B cell (primary cell): ENCODE measurements at regions not wholly inside any gene's neighbourhood (a gene's known extent, or its start where the extent isn't known, plus 50 kb on each side); places are given as distances from the start of the nearest gene placed in this dataset.

Source experiments
- ATAC-seq: fragments of 200-7000 bp; cut with Tn5 transposase; one replicate; pipeline ENCODE4 v1.10.0; 2021; ENCODE audit warnings: low read depth, mild to moderate bottlenecking, moderate number of reproducible peaks, moderate library complexity
- CTCF ChIA-PET: fragments of 350-600 bp; sonication (Branson Sonifier 250); formaldehyde crosslinking; loops from one replicate; lab custom pipeline; 2021; ENCODE audit warnings: antibody characterized with exemption, inconsistent platforms; lab: Charles Lee
- POLR2A ChIA-PET: fragments of 350-600 bp; sonication (Branson Sonifier 250); formaldehyde crosslinking; loops from one replicate; lab custom pipeline; 2021; ENCODE audit warnings: antibody characterized with exemption; lab: Charles Lee
- DNase-seq: peaks from one replicate; pipeline ENCODE4 v3.0.0; 2013
- H2AFZ ChIP-seq: 2 replicates; pipeline ENCODE4 v1.6.1; 2012; ENCODE audit warnings: mild to moderate bottlenecking, low read depth, low read length; ENCODE audit not compliant: insufficient read depth, poor library complexity, severe bottlenecking
- H3K27ac ChIP-seq, 2 donors: 1 replicate in 1 of 2; 2 replicates in 1 of 2; pipeline ENCODE4 v1.5.1; 2012 to 2013; ENCODE audit warnings: low read length in 2 of 2, mild to moderate bottlenecking in 2 of 2, moderate library complexity in 1 of 2
- H3K27me3 ChIP-seq, 4 experiments: fragments of 200-600 bp in 1 of 4; sonication (generic) in 1 of 4; replicated peaks in 1 of 4; 1 replicate in 2 of 4; 2 replicates in 2 of 4; pipeline versions ENCODE4 v1.6.1 to v1.7.0; 2013 to 2016; ENCODE audit warnings: low read length in 3 of 4, mild to moderate bottlenecking in 2 of 4, mixed read lengths in 1 of 4, moderate library complexity in 1 of 4; ENCODE audit not compliant: insufficient read depth in 4 of 4, control insufficient read depth in 3 of 4; ENCODE audit errors: control extremely low read depth in 1 of 4
- H3K36me3 ChIP-seq, 2 experiments: replicated peaks in 1 of 2; 1 replicate in 1 of 2; 2 replicates in 1 of 2; pipeline versions ENCODE4 v1.6.1 to v1.7.1; 2013; ENCODE audit warnings: low read length in 1 of 2; ENCODE audit not compliant: insufficient read depth in 2 of 2, control insufficient read depth in 1 of 2; ENCODE audit errors: control extremely low read depth in 1 of 2, extremely low read depth in 1 of 2
- H3K4me1 ChIP-seq, 2 donors: fragments of 200-600 bp in 1 of 2; sonication (generic) in 1 of 2; 1 replicate in 1 of 2; 2 replicates in 1 of 2; pipeline versions ENCODE4 v1.5.1 to v1.6.1; 2013 to 2017; ENCODE audit warnings: low read length in 2 of 2; ENCODE audit not compliant: control insufficient read depth in 2 of 2, insufficient read depth in 2 of 2
- H3K4me2 ChIP-seq: replicated peaks from 2 replicates; pipeline ENCODE3; 2012; ENCODE audit warnings: mild to moderate bottlenecking, low read depth, low read length; ENCODE audit not compliant: poor library complexity, severe bottlenecking
- H3K4me3 ChIP-seq, 5 experiments: fragments of 200-600 bp in 1 of 5; sonication (generic) in 1 of 5; 1 replicate in 3 of 5; 2 replicates in 2 of 5; pipeline versions ENCODE4 v1.5.1 to v1.7.0; 2011 to 2016; ENCODE audit warnings: low read length in 4 of 5, mild to moderate bottlenecking in 4 of 5, low read depth in 2 of 5, control low read depth in 1 of 5, moderate library complexity in 1 of 5; ENCODE audit not compliant: insufficient read depth in 1 of 5; ENCODE audit errors: control extremely low read depth in 1 of 5, extremely low read depth in 1 of 5
- H3K79me2 ChIP-seq: fragments of 200-600 bp; sonication (generic); one replicate; pipeline ENCODE4 v1.6.0; 2016; ENCODE audit warnings: low read length; ENCODE audit not compliant: control insufficient read depth, insufficient read depth
- H3K9ac ChIP-seq: fragments of 200-600 bp; sonication (generic); 2 replicates; pipeline ENCODE4 v1.6.1; 2017; ENCODE audit warnings: mild to moderate bottlenecking, low read length, moderate library complexity
- H3K9me3 ChIP-seq, 3 donors: one replicate each; pipeline versions ENCODE4 v1.6.1 to v1.7.1; 2013; ENCODE audit warnings: low read length in 2 of 3; ENCODE audit not compliant: control insufficient read depth in 2 of 3, insufficient read depth in 1 of 3; ENCODE audit errors: control extremely low read depth in 1 of 3
- H4K20me1 ChIP-seq: 2 replicates; pipeline ENCODE4 v1.6.0; 2012; ENCODE audit warnings: mild to moderate bottlenecking, low read length; ENCODE audit not compliant: insufficient read depth, control insufficient read depth, poor library complexity, severe bottlenecking
- H3K27ac Mint-ChIP-seq: one replicate; pipeline ENCODE4 v1.8.0; 2021; ENCODE audit warnings: mixed read lengths
- H3K27me3 Mint-ChIP-seq: one replicate; pipeline ENCODE4 v1.8.0; 2021; ENCODE audit warnings: mixed read lengths
- H3K4me1 Mint-ChIP-seq: one replicate; pipeline ENCODE4 v1.8.0; 2021; ENCODE audit warnings: mixed read lengths
- H3K4me3 Mint-ChIP-seq: one replicate; pipeline ENCODE4 v1.8.0; 2021; ENCODE audit warnings: mixed read lengths
- H3K9me3 Mint-ChIP-seq: one replicate; pipeline ENCODE4 v1.8.0; 2022; ENCODE audit warnings: mixed read lengths; ENCODE audit not compliant: insufficient read depth
- CTCF ChIP-seq: fragments of 200-600 bp; IDR thresholded peaks from one replicate; pipeline ENCODE4 v1.8.0; 2022; ENCODE audit warnings: antibody characterized with exemption, mild to moderate bottlenecking
- EZH2 ChIP-seq: IDR thresholded peaks from 2 replicates; pipeline ENCODE4 v1.6.1; 2012; ENCODE audit warnings: borderline replicate concordance, low read depth, mild to moderate bottlenecking, moderate library complexity, low read length; ENCODE audit not compliant: insufficient read depth, poor library complexity, severe bottlenecking
- WGBS: methylation state at CpG from one replicate; pipeline ENCODE4 v1.1.5; 2013; ENCODE audit warnings: missing lambda C conversion rate; ENCODE audit not compliant: insufficient coverage; 5-methylcytosine and 5-hydroxymethylcytosine counted together
- intact Hi-C: fragments of 100-400 bp; cut with micrococcal nuclease; formaldehyde crosslinking; loops from one replicate; pipeline ENCODE4 v1.10.0; 2022

- no peak overlapping the region for H3K4me3 ChIP-seq
- Mint-ChIP-seq H3K4me3 (no peak overlapping the region), H3K9me3 (peaks cover 12% of the 10 kb centered on the region), H3K27me3 (no peaks in the 10 kb centered on the region), H3K4me1 (no peaks in the 10 kb centered on the region), H3K27ac (no peak overlapping the region)
- TF ChIP-seq EZH2, result no peak
- no peak for TF ChIP-seq CTCF
- DNase-seq (no peak), ATAC-seq (no peak)
- H3K27me3 ChIP-seq, result no peaks in the 10 kb centered on the region
- H3K9ac ChIP-seq, result no peak overlapping the region
- intact Hi-C loops, result no loop called here
- no peaks in the 10 kb centered on the region for H3K79me2 ChIP-seq
- WGBS, result 79% methylated on average over 3 of the region's 3 CpGs
- ChIA-PET CTCF (no interaction called here), POLR2A (no interaction called here)
- H2AFZ ChIP-seq, result no peak overlapping the region
- H3K9me3 ChIP-seq, result peaks cover 0 to 34% (median 6%) of the 10 kb centered on the region in 3 donors
- no peak overlapping the region for H3K4me2 ChIP-seq
- no peaks in the 10 kb centered on the region for H3K36me3 ChIP-seq
- H3K27ac ChIP-seq, result no peak overlapping the region
- H4K20me1 ChIP-seq, result no peaks in the 10 kb centered on the region
- H3K4me1 ChIP-seq, result no peaks in the 10 kb centered on the region
These were observed 792.5 kb downstream of the KCNJ18 start for GRCh38 chr17:22484826-22485225.

- peaks cover 0 to 40% (median 6%) of the 10 kb centered on the region in 3 donors for H3K9me3 ChIP-seq
- H3K4me2 ChIP-seq, result no peak overlapping the region
- H3K9ac ChIP-seq, result no peak overlapping the region
- H3K27me3 ChIP-seq, result no peaks in the 10 kb centered on the region
- no peak overlapping the region for H2AFZ ChIP-seq
- Mint-ChIP-seq H3K27me3 (no peaks in the 10 kb centered on the region), H3K4me3 (no peak overlapping the region), H3K4me1 (no peaks in the 10 kb centered on the region), H3K9me3 (peaks cover 18% of the 10 kb centered on the region), H3K27ac (no peak overlapping the region)
- intact Hi-C loops, result no loop called here
- no peaks in the 10 kb centered on the region for H3K36me3 ChIP-seq
- WGBS, result no CpG with 5 or more reads among the region's 3 CpGs
- no peak overlapping the region for H3K27ac ChIP-seq
- CTCF ChIA-PET, result no interaction called here
- no peak for TF ChIP-seq EZH2
- no peak for TF ChIP-seq CTCF
- H3K4me3 ChIP-seq, result no peak overlapping the region
- ATAC-seq (no peak), DNase-seq (no peak)
- H4K20me1 ChIP-seq, result no peaks in the 10 kb centered on the region
- H3K79me2 ChIP-seq, result no peaks in the 10 kb centered on the region
- no peaks in the 10 kb centered on the region for H3K4me1 ChIP-seq
- POLR2A ChIA-PET, result no interaction called here
These were observed 798.1 kb downstream of the KCNJ18 start for GRCh38 chr17:22490399-22490798.
